Neural cell (in vitro differentiated cells): ENCODE measurements at regions not wholly inside any gene's neighbourhood (a gene's known extent, or its start where the extent isn't known, plus 50 kb on each side); places are given as distances from the start of the nearest gene placed in this dataset.

Experiments
- EP300 ChIP-seq: fragments of 450-650 bp; conservative IDR thresholded peaks from 2 replicates; pipeline ENCODE4 v1.6.1; 2014; ENCODE audit warnings: antibody characterized with exemption, mild to moderate bottlenecking, moderate library complexity; ENCODE audit not compliant: poor library complexity, severe bottlenecking
- MXI1 ChIP-seq: fragments of 450-650 bp; conservative IDR thresholded peaks from 2 replicates; pipeline ENCODE4 v1.6.1; 2014; ENCODE audit warnings: antibody characterized with exemption, mild to moderate bottlenecking; ENCODE audit not compliant: poor library complexity, severe bottlenecking
- POLR2AphosphoS5 ChIP-seq: IDR thresholded peaks from 2 replicates; pipeline ENCODE4 v1.6.1; 2012
- SMC3 ChIP-seq: fragments of 450-650 bp; conservative IDR thresholded peaks from 2 replicates; pipeline ENCODE4 v1.6.1; 2014; ENCODE audit warnings: antibody characterized with exemption, mild to moderate bottlenecking, moderate library complexity; ENCODE audit not compliant: poor library complexity
- TAF1 ChIP-seq: IDR thresholded peaks from 2 replicates; pipeline ENCODE4 v1.6.1; 2012; ENCODE audit warnings: low read depth
- TF ChIP-seq, protein P1 (sequence below): fragments of 450-650 bp; IDR thresholded peaks from 2 replicates; pipeline ENCODE4 v1.5.1; 2014; ENCODE audit warnings: antibody characterized with exemption, mild to moderate bottlenecking, moderate library complexity; ENCODE audit not compliant: poor library complexity, severe bottlenecking
- TF ChIP-seq, protein P2 (sequence below): IDR thresholded peaks from 2 replicates; pipeline ENCODE4 v1.6.1; 2012; ENCODE audit warnings: borderline replicate concordance

DNA sequence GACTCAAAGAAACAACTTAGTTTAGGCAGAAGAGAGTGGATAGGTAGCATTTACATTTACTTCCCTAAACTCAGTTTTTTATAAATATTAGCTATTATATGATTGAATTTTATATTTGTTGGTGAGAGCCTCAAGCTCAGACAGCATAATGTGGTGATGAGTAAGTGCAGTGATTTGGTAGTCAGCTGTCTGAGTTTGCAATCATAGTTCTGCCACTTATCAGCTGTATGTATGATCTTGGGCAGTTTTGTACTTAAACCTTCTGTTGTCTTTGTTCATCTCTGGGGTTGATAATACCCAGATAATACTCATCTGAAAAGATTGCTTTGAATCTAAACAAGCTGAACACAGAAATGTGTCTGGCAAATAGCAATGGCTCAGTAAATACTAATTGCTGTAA, 108.8 kb downstream of the ANXA1 start:
- TF ChIP-seq, protein P1, sequence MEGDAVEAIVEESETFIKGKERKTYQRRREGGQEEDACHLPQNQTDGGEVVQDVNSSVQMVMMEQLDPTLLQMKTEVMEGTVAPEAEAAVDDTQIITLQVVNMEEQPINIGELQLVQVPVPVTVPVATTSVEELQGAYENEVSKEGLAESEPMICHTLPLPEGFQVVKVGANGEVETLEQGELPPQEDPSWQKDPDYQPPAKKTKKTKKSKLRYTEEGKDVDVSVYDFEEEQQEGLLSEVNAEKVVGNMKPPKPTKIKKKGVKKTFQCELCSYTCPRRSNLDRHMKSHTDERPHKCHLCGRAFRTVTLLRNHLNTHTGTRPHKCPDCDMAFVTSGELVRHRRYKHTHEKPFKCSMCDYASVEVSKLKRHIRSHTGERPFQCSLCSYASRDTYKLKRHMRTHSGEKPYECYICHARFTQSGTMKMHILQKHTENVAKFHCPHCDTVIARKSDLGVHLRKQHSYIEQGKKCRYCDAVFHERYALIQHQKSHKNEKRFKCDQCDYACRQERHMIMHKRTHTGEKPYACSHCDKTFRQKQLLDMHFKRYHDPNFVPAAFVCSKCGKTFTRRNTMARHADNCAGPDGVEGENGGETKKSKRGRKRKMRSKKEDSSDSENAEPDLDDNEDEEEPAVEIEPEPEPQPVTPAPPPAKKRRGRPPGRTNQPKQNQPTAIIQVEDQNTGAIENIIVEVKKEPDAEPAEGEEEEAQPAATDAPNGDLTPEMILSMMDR, result no peak
- TF ChIP-seq EP300 (no peak), MXI1 (no peak), POLR2AphosphoS5 (no peak), SMC3 (no peak), TAF1 (no peak)
- TF ChIP-seq, protein P2, sequence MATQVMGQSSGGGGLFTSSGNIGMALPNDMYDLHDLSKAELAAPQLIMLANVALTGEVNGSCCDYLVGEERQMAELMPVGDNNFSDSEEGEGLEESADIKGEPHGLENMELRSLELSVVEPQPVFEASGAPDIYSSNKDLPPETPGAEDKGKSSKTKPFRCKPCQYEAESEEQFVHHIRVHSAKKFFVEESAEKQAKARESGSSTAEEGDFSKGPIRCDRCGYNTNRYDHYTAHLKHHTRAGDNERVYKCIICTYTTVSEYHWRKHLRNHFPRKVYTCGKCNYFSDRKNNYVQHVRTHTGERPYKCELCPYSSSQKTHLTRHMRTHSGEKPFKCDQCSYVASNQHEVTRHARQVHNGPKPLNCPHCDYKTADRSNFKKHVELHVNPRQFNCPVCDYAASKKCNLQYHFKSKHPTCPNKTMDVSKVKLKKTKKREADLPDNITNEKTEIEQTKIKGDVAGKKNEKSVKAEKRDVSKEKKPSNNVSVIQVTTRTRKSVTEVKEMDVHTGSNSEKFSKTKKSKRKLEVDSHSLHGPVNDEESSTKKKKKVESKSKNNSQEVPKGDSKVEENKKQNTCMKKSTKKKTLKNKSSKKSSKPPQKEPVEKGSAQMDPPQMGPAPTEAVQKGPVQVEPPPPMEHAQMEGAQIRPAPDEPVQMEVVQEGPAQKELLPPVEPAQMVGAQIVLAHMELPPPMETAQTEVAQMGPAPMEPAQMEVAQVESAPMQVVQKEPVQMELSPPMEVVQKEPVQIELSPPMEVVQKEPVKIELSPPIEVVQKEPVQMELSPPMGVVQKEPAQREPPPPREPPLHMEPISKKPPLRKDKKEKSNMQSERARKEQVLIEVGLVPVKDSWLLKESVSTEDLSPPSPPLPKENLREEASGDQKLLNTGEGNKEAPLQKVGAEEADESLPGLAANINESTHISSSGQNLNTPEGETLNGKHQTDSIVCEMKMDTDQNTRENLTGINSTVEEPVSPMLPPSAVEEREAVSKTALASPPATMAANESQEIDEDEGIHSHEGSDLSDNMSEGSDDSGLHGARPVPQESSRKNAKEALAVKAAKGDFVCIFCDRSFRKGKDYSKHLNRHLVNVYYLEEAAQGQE, result no peak
